ENCODE measurements at regions not wholly inside any gene's neighbourhood (a gene's known extent, or its start where the extent isn't known, plus 50 kb on each side); places are given as distances from the start of the nearest gene placed in this dataset.
A peak's percentile ranks its signal among the peaks of the same experiment; 100 is the strongest.
"Not testable (repeated sequence)": the region's sequence is repeated elsewhere in the genome, so short reads cannot be mapped to it uniquely, and the experiment has no call there.

GRCh38 chr9:129428864-129429577, 191.9 kb downstream of the C9orf50 start:
- no peak for TF ChIP-seq CTCF (conservative IDR thresholded peaks at IDR 0.05)
- no peak for DNase-seq (ENCODE audit: low read depth, low spot score)
- H3K27me3 Mint-ChIP-seq (ENCODE audit: low read depth) = no peaks in the 10 kb centered on the region

GRCh38 chr9:129427149-129427548, 193.8 kb downstream of the C9orf50 start:
- no peak for DNase-seq (ENCODE audit: low read depth, low spot score)
- Mint-ChIP-seq H3K27me3 (ENCODE audit: low read depth) (no peaks in the 10 kb centered on the region), H3K4me3 (no peak overlapping the region), H3K36me3 (ENCODE audit: low read depth) (no peaks in the 10 kb centered on the region), H3K9me3 (no peaks in the 10 kb centered on the region), H3K4me1 (peaks cover 49% of the 10 kb centered on the region), H3K27ac (ENCODE audit: unreplicated experiment) (peak overlapping the region; percentile 10)
- no peak for TF ChIP-seq CTCF (conservative IDR thresholded peaks at IDR 0.05)

More at GRCh38 chr9:129428864-129429577, 191.9 kb downstream of the C9orf50 start:
- Mint-ChIP-seq H3K9me3 (no peaks in the 10 kb centered on the region), H3K4me1 (peaks cover 42% of the 10 kb centered on the region), H3K27ac (ENCODE audit: unreplicated experiment) (peak overlapping the region; percentile 14), H3K4me3 (no peak overlapping the region), H3K36me3 (ENCODE audit: low read depth) (no peaks in the 10 kb centered on the region)

- not testable (repeated sequence) for H3K4me3 Mint-ChIP-seq; DNase-seq (ENCODE audit: low read depth, low spot score); H3K27ac Mint-ChIP-seq (ENCODE audit: unreplicated experiment); H3K27me3 Mint-ChIP-seq (ENCODE audit: low read depth); H3K36me3 Mint-ChIP-seq (ENCODE audit: low read depth); H3K9me3 Mint-ChIP-seq
- peaks cover 41% of the 10 kb centered on the region for H3K4me1 Mint-ChIP-seq
Observed at GRCh38 chr9:129423755-129424154, 197.1 kb downstream of the C9orf50 start.

GRCh38 chr9:129423216-129423615, 197.7 kb downstream of the C9orf50 start:
- no peak for TF ChIP-seq CTCF (conservative IDR thresholded peaks at IDR 0.05)
- peaks cover 37% of the 10 kb centered on the region for H3K4me1 Mint-ChIP-seq

GRCh38 chr9:129422843-129423192, 198.1 kb downstream of the C9orf50 start:
- Mint-ChIP-seq H3K4me1 (peaks cover 33% of the 10 kb centered on the region), H3K9me3 (no peaks in the 10 kb centered on the region), H3K36me3 (ENCODE audit: low read depth) (no peaks in the 10 kb centered on the region), H3K27ac (ENCODE audit: unreplicated experiment) (no peak overlapping the region), H3K4me3 (no peak overlapping the region), H3K27me3 (ENCODE audit: low read depth) (no peaks in the 10 kb centered on the region)
- TF ChIP-seq CTCF (conservative IDR thresholded peaks at IDR 0.05) = no peak
- no peak for DNase-seq (ENCODE audit: low read depth, low spot score)

More at GRCh38 chr9:129423216-129423615, 197.7 kb downstream of the C9orf50 start:
- Mint-ChIP-seq H3K27ac (ENCODE audit: unreplicated experiment) (peak overlapping the region; percentile 62), H3K4me3 (no peak overlapping the region), H3K36me3 (ENCODE audit: low read depth) (no peaks in the 10 kb centered on the region), H3K27me3 (ENCODE audit: low read depth) (no peaks in the 10 kb centered on the region), H3K9me3 (no peaks in the 10 kb centered on the region)
- DNase-seq (ENCODE audit: low read depth, low spot score) = no peak

GRCh38 chr9:129422032-129422842, 198.7 kb downstream of the C9orf50 start:
- Mint-ChIP-seq H3K27me3 (ENCODE audit: low read depth) (no peaks in the 10 kb centered on the region), H3K4me1 (peaks cover 37% of the 10 kb centered on the region), H3K36me3 (ENCODE audit: low read depth) (no peaks in the 10 kb centered on the region), H3K27ac (ENCODE audit: unreplicated experiment) (no peak overlapping the region), H3K4me3 (no peak overlapping the region), H3K9me3 (no peaks in the 10 kb centered on the region)
- TF ChIP-seq CTCF (conservative IDR thresholded peaks at IDR 0.05) = no peak
- DNase-seq (ENCODE audit: low read depth, low spot score) = no peak
